Memory B cell (primary cell): ENCODE measurements at regions not wholly inside any gene's neighbourhood (a gene's known extent, or its start where the extent isn't known, plus 50 kb on each side); places are given as distances from the start of the nearest gene placed in this dataset.

ENCODE experiments used
- ATAC-seq: fragments of 150-1000 bp; cut with Tn5 transposase; 2 replicates; pipeline ENCODE4 v1.10.0; 2021; ENCODE audit warnings: low read depth, mild to moderate bottlenecking, moderate library complexity
- DNase-seq, 2 donors: peaks; one replicate each; pipeline ENCODE4 v3.0.0; 2022; ENCODE audit warnings: low spot score in 2 of 2
- H3K27ac Mint-ChIP-seq: one replicate; pipeline ENCODE4 v1.8.0; 2022; ENCODE audit warnings: mild to moderate bottlenecking, moderate library complexity, mixed read lengths
- H3K27me3 Mint-ChIP-seq: one replicate; pipeline ENCODE4 v1.8.0; 2022; ENCODE audit warnings: mixed read lengths
- H3K36me3 Mint-ChIP-seq: one replicate; pipeline ENCODE4 v1.8.0; 2022; ENCODE audit warnings: mild to moderate bottlenecking, mixed read lengths
- H3K4me1 Mint-ChIP-seq: one replicate; pipeline ENCODE4 v1.8.0; 2022; ENCODE audit warnings: mixed read lengths
- H3K4me3 Mint-ChIP-seq: one replicate; pipeline ENCODE4 v1.8.0; 2022; ENCODE audit warnings: mild to moderate bottlenecking, moderate library complexity, mixed read lengths
- H3K9me3 Mint-ChIP-seq: one replicate; pipeline ENCODE4 v1.8.0; 2022; ENCODE audit warnings: mixed read lengths

DNA sequence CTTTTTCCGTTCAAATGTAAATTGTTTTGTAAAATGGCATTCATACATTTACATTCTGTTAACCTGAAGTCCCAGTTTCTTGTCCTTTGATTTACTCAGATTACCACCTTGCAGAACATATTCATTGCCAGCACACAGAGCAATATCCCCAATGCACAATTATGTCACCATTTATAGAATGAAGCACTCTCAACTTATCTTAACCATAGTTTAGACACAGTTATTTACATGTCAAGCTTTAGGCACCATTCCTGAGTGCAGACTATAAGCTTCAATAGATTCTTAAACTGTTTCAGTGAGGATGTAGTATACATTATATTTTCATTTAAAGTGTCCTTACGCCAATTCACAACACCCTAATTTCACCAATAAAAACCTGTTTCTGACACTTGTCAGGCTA is 1977.9 kb downstream of the SUCLG1 start:
- H3K4me3 Mint-ChIP-seq = no peak overlapping the region
- H3K27ac Mint-ChIP-seq = no peak overlapping the region
- ATAC-seq = no peak
- no peaks in the 10 kb centered on the region for H3K4me1 Mint-ChIP-seq
- no peak for DNase-seq
- peaks cover 8% of the 10 kb centered on the region for H3K9me3 Mint-ChIP-seq
- H3K27me3 Mint-ChIP-seq = no peaks in the 10 kb centered on the region
- H3K36me3 Mint-ChIP-seq = no peaks in the 10 kb centered on the region

DNA sequence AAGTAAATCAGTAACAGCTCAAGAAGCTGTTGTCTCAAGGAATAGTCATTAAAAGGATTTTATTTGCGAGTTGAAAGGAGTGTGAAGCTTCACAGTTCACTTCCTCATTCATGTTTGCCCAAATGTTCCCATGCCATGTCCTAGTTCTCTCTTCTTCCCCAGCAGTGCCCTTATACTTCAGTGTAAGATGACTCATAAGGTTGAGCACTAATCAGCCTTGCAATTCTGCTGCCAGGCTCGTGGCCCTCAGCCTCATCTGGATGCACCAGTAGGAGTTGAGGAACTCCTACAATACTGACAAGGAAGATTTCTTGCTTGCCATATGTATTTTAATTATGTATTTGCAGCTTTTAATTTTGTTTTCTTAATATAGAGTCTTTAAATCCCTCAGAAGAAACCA is 1980.4 kb downstream of the SUCLG1 start:
- Mint-ChIP-seq H3K27me3 (no peaks in the 10 kb centered on the region), H3K9me3 (peaks cover 11% of the 10 kb centered on the region), H3K36me3 (no peaks in the 10 kb centered on the region), H3K4me3 (no peak overlapping the region), H3K4me1 (no peaks in the 10 kb centered on the region), H3K27ac (no peak overlapping the region)
- DNase-seq (no peak), ATAC-seq (no peak)

DNA sequence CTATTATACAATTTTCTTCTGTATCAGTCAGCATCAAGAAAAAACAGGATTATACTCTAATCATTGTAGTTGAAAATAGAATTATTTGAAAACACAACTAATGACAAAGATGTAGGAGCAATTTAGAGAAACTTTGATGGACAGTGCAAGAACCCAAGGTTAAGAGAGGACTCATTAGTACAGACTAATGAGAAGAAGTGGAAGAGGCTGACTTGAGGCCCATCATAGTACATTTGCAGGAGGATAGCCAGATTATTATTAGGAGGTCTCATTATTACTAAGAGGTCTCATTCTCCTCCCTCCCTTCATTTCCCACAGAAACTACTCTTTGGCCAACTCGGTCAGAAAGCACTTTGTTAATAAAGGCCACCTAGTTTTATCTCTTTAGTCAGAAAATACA is 1983.0 kb downstream of the SUCLG1 start:
- Mint-ChIP-seq H3K36me3 (no peaks in the 10 kb centered on the region), H3K4me3 (no peak overlapping the region), H3K9me3 (peaks cover 7% of the 10 kb centered on the region), H3K4me1 (no peaks in the 10 kb centered on the region), H3K27ac (no peak overlapping the region), H3K27me3 (no peaks in the 10 kb centered on the region)
- ATAC-seq = no peak
- DNase-seq = no peak

DNA sequence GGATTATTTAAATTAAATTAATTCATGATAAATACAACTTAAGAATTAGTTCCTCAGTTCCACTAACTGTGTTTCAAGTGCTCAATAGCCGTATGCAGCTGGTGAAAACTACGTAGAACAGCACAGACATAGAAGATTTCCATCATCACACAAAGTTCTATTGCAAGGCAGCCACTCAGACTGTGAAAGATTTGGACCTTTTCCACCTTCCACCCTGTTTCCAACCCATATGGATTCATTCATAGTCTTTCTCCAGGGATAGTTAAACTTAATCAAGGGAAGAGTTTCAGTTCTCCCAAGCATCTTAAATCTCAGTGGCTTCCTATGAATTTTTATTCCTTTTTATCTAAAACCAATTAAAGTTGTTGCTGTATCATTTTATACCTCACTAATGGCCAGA is 2030.8 kb downstream of the SUCLG1 start:
- ATAC-seq = no peak
- Mint-ChIP-seq H3K9me3 (peaks cover 2% of the 10 kb centered on the region), H3K27ac (no peak overlapping the region), H3K4me1 (no peaks in the 10 kb centered on the region), H3K36me3 (no peaks in the 10 kb centered on the region), H3K27me3 (no peaks in the 10 kb centered on the region), H3K4me3 (no peak overlapping the region)
- no peak for DNase-seq

DNA sequence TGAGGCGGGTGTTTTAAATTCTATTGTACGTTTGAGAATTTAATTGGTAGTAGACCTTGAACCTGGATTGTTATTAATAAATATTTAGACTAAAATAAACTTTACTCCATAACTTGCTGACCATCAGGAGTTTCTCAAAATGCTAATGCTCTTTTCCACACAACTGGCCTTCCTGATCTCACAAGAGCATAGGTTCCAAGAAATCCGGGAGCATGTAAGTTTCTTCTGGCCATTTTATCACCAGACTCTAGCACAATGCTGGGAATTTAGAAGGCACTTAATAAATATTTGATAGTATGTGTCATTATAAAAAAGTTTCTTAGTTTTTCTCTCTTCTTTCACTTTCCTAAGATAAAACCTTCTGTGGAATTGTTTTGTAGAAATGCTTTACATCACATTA is 2047.1 kb downstream of the SUCLG1 start:
- no peak for DNase-seq
- no peak overlapping the region for H3K4me3 Mint-ChIP-seq
- peaks cover 2% of the 10 kb centered on the region for H3K9me3 Mint-ChIP-seq
- H3K27me3 Mint-ChIP-seq = no peaks in the 10 kb centered on the region
- no peaks in the 10 kb centered on the region for H3K36me3 Mint-ChIP-seq
- no peak for ATAC-seq
- no peaks in the 10 kb centered on the region for H3K4me1 Mint-ChIP-seq
- H3K27ac Mint-ChIP-seq = no peak overlapping the region

DNA sequence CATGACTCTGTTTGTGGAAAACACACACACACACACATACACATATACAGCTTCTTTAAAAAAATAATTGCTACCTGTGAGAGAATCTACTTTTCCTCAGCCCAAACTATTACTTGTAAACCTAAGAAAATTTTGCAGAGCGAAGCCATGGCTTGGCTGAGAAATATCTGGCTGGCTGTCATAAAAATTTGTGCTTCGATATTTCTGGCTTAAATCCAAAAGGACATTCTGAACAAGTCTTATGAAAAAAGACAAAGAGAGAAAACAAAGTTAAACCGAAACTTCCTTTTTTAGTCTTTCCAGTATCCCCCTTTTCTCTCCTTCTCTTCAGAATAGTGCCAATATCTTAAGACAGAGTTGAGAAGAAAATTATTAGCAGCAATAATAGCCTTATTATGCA is 2048.0 kb downstream of the SUCLG1 start:
- DNase-seq = no peak
- peaks cover 2% of the 10 kb centered on the region for H3K9me3 Mint-ChIP-seq
- no peak overlapping the region for H3K27ac Mint-ChIP-seq
- H3K27me3 Mint-ChIP-seq = no peaks in the 10 kb centered on the region
- no peaks in the 10 kb centered on the region for H3K36me3 Mint-ChIP-seq
- no peaks in the 10 kb centered on the region for H3K4me1 Mint-ChIP-seq
- ATAC-seq = no peak
- H3K4me3 Mint-ChIP-seq = no peak overlapping the region

DNA sequence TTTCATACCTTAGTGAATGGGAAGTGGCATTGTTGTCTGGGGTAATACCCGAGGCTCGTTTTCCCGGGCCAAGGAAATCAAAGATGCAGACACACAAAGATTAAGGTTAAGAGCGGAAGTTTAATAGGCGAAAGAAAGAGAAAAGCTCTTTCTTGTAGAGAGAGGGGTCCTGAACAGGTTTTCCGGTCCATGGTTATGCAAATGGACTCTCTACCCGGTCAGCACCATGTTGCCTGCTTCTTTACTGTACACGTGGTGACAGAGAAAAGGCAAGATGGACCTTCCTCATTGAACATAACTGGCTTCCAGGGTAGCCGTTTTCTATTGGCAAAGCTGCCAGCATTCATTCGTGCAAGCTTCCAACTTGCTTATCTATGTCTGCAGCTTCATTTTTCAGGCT is 2063.5 kb downstream of the SUCLG1 start:
- H3K27me3 Mint-ChIP-seq = no peaks in the 10 kb centered on the region
- H3K4me1 Mint-ChIP-seq = no peaks in the 10 kb centered on the region
- no peaks in the 10 kb centered on the region for H3K36me3 Mint-ChIP-seq
- H3K27ac Mint-ChIP-seq = no peak overlapping the region
- DNase-seq (no peak), ATAC-seq (no peak)
- peaks cover 9% of the 10 kb centered on the region for H3K9me3 Mint-ChIP-seq
- H3K4me3 Mint-ChIP-seq = no peak overlapping the region

DNA sequence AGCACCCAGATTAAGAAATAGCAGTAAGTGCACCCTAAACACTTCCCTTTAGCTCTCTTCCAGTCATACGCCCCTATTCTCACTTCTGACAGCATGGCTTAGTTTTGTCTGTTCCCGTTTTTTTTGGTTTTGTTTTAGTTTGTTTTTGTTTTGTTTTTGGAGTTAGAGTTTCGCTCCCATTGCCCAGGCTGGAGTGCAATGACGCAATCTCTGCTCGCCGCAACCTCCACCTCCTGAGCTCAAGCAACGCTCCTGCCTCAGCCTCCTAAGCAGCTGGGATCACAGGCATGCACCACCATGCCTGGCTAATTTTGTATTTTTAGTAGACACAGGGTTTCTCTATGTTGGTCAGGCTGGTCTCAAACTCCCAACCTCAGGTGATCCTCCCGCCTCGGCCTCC is 2067.7 kb downstream of the SUCLG1 start:
- ATAC-seq = no peak
- Mint-ChIP-seq H3K36me3 (no peaks in the 10 kb centered on the region), H3K9me3 (peaks cover 10% of the 10 kb centered on the region), H3K27me3 (no peaks in the 10 kb centered on the region), H3K4me3 (no peak overlapping the region), H3K4me1 (no peaks in the 10 kb centered on the region), H3K27ac (no peak overlapping the region)
- DNase-seq = no peak

DNA sequence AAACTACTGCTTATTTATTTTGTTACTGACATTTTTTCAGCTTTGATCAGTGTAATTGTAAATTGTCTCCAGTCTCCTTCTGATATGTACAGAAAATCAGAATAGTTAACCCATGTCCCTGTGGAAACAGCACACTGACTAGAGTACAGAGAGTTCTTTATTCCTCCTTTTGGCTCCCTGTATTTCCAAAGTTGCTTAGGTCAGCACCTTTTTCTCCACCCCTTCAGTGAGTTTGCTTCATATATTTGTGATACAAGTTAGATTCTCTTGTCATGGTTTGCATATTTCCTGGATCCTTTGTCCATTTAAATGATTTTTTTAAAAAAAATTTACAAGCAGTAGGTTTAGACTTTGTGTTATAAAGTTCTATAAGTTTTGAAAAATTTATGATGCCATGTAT is 2051.1 kb upstream of the LRRTM1 start:
- Mint-ChIP-seq H3K9me3 (peaks cover 10% of the 10 kb centered on the region), H3K36me3 (no peaks in the 10 kb centered on the region), H3K27me3 (no peaks in the 10 kb centered on the region), H3K4me3 (no peak overlapping the region), H3K27ac (no peak overlapping the region), H3K4me1 (no peaks in the 10 kb centered on the region)
- DNase-seq (no peak), ATAC-seq (no peak)

DNA sequence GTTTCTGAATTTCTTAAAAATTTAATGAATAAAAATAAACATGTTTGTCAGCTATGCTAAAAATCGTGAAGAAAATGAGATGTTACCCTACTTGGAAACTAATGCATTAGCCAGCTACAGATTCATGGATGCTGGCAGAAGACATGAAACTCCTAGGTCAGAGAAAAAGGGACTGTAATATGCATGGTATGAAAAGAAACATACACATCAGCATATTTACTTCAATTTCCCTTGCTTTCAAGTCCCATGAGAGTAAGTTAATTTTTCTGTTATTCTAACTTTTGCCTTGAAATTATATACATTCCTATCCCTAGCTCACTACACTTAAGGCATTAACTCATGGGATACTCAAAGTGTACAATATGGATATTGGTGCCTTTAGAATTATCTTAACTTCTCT is 2041.4 kb upstream of the LRRTM1 start:
- Mint-ChIP-seq H3K27ac (no peak overlapping the region), H3K9me3 (no peaks in the 10 kb centered on the region), H3K4me3 (no peak overlapping the region), H3K36me3 (no peaks in the 10 kb centered on the region), H3K4me1 (no peaks in the 10 kb centered on the region), H3K27me3 (no peaks in the 10 kb centered on the region)
- DNase-seq (no peak), ATAC-seq (no peak)

DNA sequence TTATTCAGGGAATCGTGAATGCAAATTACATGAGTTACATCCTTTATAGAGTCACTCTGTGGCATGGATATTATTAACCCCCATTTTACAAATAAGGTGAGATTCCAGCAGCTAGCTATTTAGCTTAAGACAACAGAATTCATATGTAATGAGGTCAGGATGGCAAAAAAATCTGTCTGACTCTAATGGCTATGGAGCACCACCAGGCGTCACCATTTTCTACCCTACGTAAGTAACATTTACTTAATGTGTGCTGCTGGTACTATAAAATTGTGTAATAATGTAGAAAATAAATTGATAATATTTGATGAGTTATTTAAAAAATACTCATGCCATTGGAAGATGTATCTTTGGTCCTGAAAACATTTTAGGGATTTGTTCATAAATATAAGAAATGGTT is 2040.1 kb upstream of the LRRTM1 start:
- no peaks in the 10 kb centered on the region for H3K36me3 Mint-ChIP-seq
- no peak overlapping the region for H3K27ac Mint-ChIP-seq
- no peak for DNase-seq

DNA sequence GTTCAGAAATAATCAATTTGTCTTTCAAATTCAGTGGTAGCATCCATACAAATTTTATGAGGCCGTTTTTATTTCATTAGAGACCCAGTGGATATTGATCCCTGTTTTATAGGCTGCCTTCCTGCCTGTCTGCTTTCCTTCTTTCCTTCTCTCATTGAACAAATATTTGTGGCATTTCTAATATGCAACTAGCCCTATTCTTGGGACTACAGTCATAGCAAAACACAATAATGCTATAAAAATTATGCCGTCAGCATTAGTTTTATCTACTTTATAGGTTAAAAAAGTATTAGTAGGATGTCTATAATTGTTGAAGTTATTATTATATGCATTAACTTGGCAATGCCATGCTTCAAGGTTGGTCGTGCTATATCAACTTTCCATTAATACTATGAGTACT is 2037.8 kb upstream of the LRRTM1 start:
- no peaks in the 10 kb centered on the region for H3K36me3 Mint-ChIP-seq
- ATAC-seq = no peak
- H3K9me3 Mint-ChIP-seq = peaks cover 2% of the 10 kb centered on the region
- H3K4me1 Mint-ChIP-seq = no peaks in the 10 kb centered on the region
- no peaks in the 10 kb centered on the region for H3K27me3 Mint-ChIP-seq
- H3K4me3 Mint-ChIP-seq = no peak overlapping the region
- no peak for DNase-seq
- no peak overlapping the region for H3K27ac Mint-ChIP-seq

More for the DNA sequence above, 2040.1 kb upstream of the LRRTM1 start:
- H3K9me3 Mint-ChIP-seq = peaks cover 2% of the 10 kb centered on the region
- H3K4me1 Mint-ChIP-seq = no peaks in the 10 kb centered on the region
- no peak overlapping the region for H3K4me3 Mint-ChIP-seq
- no peaks in the 10 kb centered on the region for H3K27me3 Mint-ChIP-seq
- no peak for ATAC-seq

DNA sequence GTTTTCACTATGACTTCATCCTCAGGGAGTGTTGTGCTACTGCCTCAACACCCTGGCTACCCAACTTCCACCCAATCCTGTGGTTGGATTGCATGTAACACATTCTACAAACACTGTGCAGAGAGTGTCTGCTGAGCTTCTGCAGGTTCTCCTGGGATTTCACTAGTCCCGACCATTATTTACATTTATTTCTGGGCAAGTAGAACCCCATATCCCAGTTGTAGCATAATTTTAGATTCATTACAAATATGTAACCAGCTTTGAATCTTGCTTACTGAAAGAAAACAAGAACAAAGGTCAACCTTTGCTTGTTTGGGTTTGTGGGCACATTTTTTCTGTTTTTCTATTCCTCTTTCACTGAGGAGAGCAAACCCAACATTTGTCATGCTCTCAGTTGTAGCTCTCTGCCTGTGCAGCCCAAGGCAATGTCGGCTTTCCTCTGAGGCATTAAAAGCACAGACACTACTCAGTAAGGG is 2036.1 kb upstream of the LRRTM1 start:
- no peaks in the 10 kb centered on the region for H3K36me3 Mint-ChIP-seq
- DNase-seq = no peak

DNA sequence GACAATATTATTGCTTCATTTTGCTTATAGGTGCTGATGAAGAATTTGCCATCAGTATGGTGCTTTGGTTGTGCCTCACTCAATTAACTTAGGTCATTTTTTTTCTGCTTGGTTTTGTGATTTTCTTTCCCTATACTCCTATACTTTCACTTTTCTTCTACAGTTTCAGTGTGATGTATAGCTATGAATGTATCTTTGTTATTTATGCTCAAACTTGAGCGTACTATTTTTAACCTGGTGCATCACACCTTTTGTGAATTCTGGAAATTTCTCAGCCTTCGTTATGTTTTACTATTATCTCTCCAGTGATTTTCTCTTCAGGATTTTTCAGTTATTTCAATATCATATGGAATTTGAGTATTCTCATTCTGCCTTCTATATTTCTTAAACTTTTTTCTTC is 2035.3 kb upstream of the LRRTM1 start:
- Mint-ChIP-seq H3K9me3 (peaks cover 3% of the 10 kb centered on the region), H3K4me1 (no peaks in the 10 kb centered on the region), H3K4me3 (no peak overlapping the region), H3K27me3 (no peaks in the 10 kb centered on the region), H3K27ac (no peak overlapping the region), H3K36me3 (no peaks in the 10 kb centered on the region)
- ATAC-seq = no peak
- no peak for DNase-seq

More for the DNA sequence above, 2036.1 kb upstream of the LRRTM1 start:
- ATAC-seq = no peak
- H3K27me3 Mint-ChIP-seq = no peaks in the 10 kb centered on the region
- H3K4me1 Mint-ChIP-seq = no peaks in the 10 kb centered on the region
- peaks cover 3% of the 10 kb centered on the region for H3K9me3 Mint-ChIP-seq
- no peak overlapping the region for H3K27ac Mint-ChIP-seq
- no peak overlapping the region for H3K4me3 Mint-ChIP-seq

DNA sequence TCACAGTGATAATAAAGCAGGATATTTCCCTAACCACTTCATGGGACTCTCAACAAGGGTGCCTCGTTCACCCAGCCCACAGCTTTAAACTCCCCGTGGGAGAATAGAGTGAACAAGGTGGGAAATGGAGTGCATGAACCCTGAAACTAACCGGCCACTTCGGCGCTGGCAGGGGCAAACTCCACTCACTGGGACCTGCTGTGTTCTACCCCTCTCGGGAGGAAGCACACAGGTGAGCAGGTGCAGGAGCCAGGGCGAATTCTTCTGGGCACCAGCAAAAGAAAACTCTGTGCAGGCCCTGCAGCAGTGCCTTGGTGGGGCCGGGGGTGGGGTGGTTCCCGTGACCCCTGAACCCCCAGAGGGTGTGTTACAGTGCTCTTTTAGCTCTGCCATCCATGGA is 2029.1 kb upstream of the LRRTM1 start:
- no peak for ATAC-seq
- Mint-ChIP-seq H3K27ac (no peak overlapping the region), H3K9me3 (peaks cover 3% of the 10 kb centered on the region), H3K4me1 (no peaks in the 10 kb centered on the region), H3K36me3 (no peaks in the 10 kb centered on the region), H3K27me3 (no peaks in the 10 kb centered on the region), H3K4me3 (no peak overlapping the region)
- no peak for DNase-seq

DNA sequence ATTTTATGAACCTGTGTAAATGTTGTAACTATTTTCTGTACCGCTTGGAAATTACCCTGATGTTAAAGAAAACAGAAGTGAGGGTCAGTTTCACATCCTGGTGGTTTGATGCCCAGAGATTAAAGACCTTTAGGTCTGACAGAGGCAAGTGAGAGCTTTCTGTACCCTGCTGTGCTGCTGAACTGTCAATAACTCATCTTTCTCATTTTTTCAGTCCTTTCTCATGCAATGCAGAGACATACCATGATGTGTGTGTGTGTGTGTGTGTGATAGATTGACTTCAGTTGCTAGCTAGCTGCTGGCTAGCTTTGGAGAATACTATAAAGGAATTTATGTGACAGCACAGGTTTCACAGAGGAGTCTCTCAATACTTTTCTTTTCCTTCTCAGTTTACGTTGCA is 2025.6 kb upstream of the LRRTM1 start:
- H3K4me3 Mint-ChIP-seq = no peak overlapping the region
- H3K36me3 Mint-ChIP-seq = no peaks in the 10 kb centered on the region
- DNase-seq (no peak), ATAC-seq (no peak)
- H3K27me3 Mint-ChIP-seq = no peaks in the 10 kb centered on the region
- no peak overlapping the region for H3K27ac Mint-ChIP-seq
- H3K4me1 Mint-ChIP-seq = no peaks in the 10 kb centered on the region
- H3K9me3 Mint-ChIP-seq = peaks cover 3% of the 10 kb centered on the region
